ENCODE measurements at regions not wholly inside any gene's neighbourhood (a gene's known extent, or its start where the extent isn't known, plus 50 kb on each side); places are given as distances from the start of the nearest gene placed in this dataset.
"Not testable (repeated sequence)": the region's sequence is repeated elsewhere in the genome, so short reads cannot be mapped to it uniquely, and the experiment has no call there.

DNA sequence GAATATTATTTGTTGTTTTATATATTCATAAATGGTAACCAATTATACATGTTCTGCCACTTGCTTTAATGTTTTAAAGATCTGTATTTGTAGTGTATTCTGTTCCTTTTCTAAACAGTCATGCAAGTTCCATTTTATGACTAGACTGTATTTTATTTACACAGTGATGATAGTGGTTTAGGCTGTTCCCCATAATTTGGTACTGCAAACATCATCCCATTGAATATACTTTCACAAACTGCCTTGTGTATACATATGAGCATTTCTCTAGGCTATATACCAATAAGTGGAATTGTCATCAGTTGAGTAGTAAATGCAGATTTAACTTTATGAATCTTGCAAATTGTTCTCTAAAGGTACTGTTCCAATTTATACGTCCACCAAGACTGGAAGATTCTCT, 738.0 kb downstream of the EPHA7 start:
- no peak for DNase-seq (ENCODE audit: low spot score)
- no peak overlapping the region for H3K27ac Mint-ChIP-seq
- no peaks in the 10 kb centered on the region for H3K27me3 Mint-ChIP-seq (ENCODE audit: low read depth)
- H3K4me3 Mint-ChIP-seq (ENCODE audit: low read depth) = no peak overlapping the region
- no peaks in the 10 kb centered on the region for H3K4me1 Mint-ChIP-seq (ENCODE audit: low read depth)
- intact Hi-C loops (cut with micrococcal nuclease) = no loop called here
- H3K36me3 Mint-ChIP-seq (ENCODE audit: low read depth) = no peaks in the 10 kb centered on the region
- peaks cover 9% of the 10 kb centered on the region for H3K9me3 Mint-ChIP-seq

DNA sequence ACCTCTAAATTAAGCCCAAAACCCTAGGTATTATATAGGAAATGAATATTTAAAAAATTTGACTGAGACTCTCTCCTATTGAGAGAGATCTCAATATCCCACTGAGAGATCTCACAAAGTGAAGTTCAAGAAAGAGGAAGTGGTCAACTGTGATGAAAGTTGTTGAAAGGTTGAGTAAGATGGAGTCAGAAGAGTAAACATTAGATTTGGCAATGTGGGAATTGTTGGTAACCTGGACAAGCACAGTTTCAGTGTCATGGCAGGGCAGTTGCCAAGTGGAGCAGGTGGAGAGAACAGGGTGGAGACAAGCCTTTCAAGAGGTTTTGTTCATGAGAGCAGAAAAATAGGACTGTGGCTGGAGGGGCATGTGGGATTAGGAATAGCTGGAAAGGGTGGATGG, 747.9 kb downstream of the EPHA7 start:
- H3K27ac Mint-ChIP-seq; intact Hi-C loops (cut with micrococcal nuclease); H3K4me3 Mint-ChIP-seq (ENCODE audit: low read depth); H3K4me1 Mint-ChIP-seq (ENCODE audit: low read depth); H3K36me3 Mint-ChIP-seq (ENCODE audit: low read depth); H3K27me3 Mint-ChIP-seq (ENCODE audit: low read depth); DNase-seq (ENCODE audit: low spot score): not testable (repeated sequence)
- H3K9me3 Mint-ChIP-seq = peaks cover 14% of the 10 kb centered on the region

- peaks cover 7% of the 10 kb centered on the region for H3K9me3 Mint-ChIP-seq
- H3K27me3 Mint-ChIP-seq (ENCODE audit: low read depth) = no peaks in the 10 kb centered on the region
- H3K4me3 Mint-ChIP-seq (ENCODE audit: low read depth) = no peak overlapping the region
- DNase-seq (ENCODE audit: low spot score) = no peak
- H3K27ac Mint-ChIP-seq = no peak overlapping the region
- H3K36me3 Mint-ChIP-seq (ENCODE audit: low read depth) = no peaks in the 10 kb centered on the region
- H3K4me1 Mint-ChIP-seq (ENCODE audit: low read depth) = no peaks in the 10 kb centered on the region
- intact Hi-C loops (cut with micrococcal nuclease) = no loop called here
Measured at GRCh38 chr6:92667843-92668242, 751.5 kb downstream of the EPHA7 start.

DNA sequence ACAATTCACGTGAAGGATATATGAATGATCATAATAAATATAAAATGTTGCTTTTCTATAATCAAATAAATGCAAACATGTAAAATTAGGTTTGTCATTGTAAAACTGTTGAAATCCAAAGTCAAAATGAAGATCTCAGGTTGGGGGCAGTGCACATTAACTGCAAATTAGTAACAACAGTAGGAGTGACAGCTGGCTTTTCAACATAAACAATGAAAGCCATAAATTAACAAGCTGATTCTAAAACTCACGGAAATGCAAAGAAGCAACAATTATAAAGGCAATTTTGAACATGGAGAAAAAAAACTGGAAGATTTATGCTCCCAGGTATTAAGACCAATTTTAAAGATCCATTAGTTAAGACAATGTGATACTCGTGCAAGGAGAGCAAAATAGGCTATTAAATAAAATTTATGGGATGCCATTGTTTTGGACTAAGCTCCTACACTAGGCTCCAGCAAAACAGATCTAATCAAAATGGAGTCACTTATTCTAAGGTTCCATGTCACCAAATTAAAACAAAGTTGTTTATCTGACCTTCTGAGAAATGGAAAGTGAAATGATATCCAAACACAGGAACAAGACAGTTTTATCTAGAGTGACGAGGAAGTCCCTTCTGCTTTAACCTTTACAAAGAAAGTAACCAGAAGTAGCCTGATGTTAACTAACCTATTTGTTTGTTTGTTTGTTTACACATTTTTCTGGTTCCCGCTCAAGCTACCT, 770.8 kb downstream of the EPHA7 start:
- H3K4me1 Mint-ChIP-seq (ENCODE audit: low read depth) = no peaks in the 10 kb centered on the region
- H3K27ac Mint-ChIP-seq = no peak overlapping the region
- no peaks in the 10 kb centered on the region for H3K27me3 Mint-ChIP-seq (ENCODE audit: low read depth)
- intact Hi-C loops (cut with micrococcal nuclease) = no loop called here
- DNase-seq (ENCODE audit: low spot score) = no peak
- H3K4me3 Mint-ChIP-seq (ENCODE audit: low read depth) = no peak overlapping the region
- H3K36me3 Mint-ChIP-seq (ENCODE audit: low read depth) = no peaks in the 10 kb centered on the region
- peaks cover 9% of the 10 kb centered on the region for H3K9me3 Mint-ChIP-seq

GRCh38 chr6:92647630-92648029, 771.7 kb downstream of the EPHA7 start:
- no peaks in the 10 kb centered on the region for H3K36me3 Mint-ChIP-seq (ENCODE audit: low read depth)
- no peaks in the 10 kb centered on the region for H3K27me3 Mint-ChIP-seq (ENCODE audit: low read depth)
- no peaks in the 10 kb centered on the region for H3K4me1 Mint-ChIP-seq (ENCODE audit: low read depth)
- DNase-seq (ENCODE audit: low spot score) = no peak
- H3K9me3 Mint-ChIP-seq = peaks cover 8% of the 10 kb centered on the region
- intact Hi-C loops (cut with micrococcal nuclease) = no loop called here
- H3K27ac Mint-ChIP-seq = no peak overlapping the region
- no peak overlapping the region for H3K4me3 Mint-ChIP-seq (ENCODE audit: low read depth)

DNA sequence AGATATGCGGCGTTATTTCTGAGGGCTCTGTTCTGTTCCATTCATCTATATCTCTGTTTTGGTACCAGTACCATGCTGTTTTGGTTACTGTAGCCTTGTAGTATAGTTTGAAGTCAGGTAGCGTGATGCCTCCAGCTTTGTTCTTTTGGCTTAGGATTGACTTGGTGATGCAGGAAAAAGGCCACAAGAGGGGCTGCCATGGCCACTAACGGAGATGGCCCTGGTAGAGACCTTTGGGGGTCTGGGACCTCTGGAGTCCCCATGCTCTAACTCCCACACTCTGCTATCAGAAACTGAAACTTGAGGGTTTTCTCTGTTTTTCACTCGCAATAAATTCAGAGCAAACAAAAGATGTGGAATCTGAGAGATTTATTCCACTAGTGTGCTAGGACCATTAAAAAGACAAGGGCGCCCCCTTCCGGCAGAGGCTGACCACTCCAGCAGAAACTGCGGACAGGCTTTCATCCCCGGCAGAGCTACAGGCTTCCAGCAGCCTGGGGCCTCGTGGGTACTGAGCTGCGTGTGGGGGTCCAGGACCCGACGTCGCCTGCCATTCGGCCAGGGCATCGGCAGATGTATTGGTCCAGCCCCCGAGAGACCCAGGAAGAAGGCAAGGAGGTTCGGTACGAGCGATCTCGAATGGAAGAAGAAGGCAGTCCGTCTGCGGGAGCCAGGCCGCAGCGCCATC, 775.1 kb downstream of the EPHA7 start:
- H3K27ac Mint-ChIP-seq; H3K36me3 Mint-ChIP-seq (ENCODE audit: low read depth); H3K4me3 Mint-ChIP-seq (ENCODE audit: low read depth); intact Hi-C loops (cut with micrococcal nuclease); H3K27me3 Mint-ChIP-seq (ENCODE audit: low read depth); H3K4me1 Mint-ChIP-seq (ENCODE audit: low read depth): not testable (repeated sequence)
- peak; percentile 8 for DNase-seq (ENCODE audit: low spot score)
- peaks cover 16% of the 10 kb centered on the region for H3K9me3 Mint-ChIP-seq

GRCh38 chr6:92635553-92636153, 783.7 kb downstream of the EPHA7 start:
- no peak for DNase-seq (ENCODE audit: low spot score)
- Mint-ChIP-seq H3K27me3 (ENCODE audit: low read depth) (no peaks in the 10 kb centered on the region), H3K4me3 (ENCODE audit: low read depth) (no peak overlapping the region), H3K9me3 (peaks cover 17% of the 10 kb centered on the region), H3K27ac (no peak overlapping the region), H3K36me3 (ENCODE audit: low read depth) (no peaks in the 10 kb centered on the region), H3K4me1 (ENCODE audit: low read depth) (no peaks in the 10 kb centered on the region)
- intact Hi-C loops (cut with micrococcal nuclease) = no loop called here

- H3K36me3 Mint-ChIP-seq (ENCODE audit: low read depth) = no peaks in the 10 kb centered on the region
- no peak overlapping the region for H3K4me3 Mint-ChIP-seq (ENCODE audit: low read depth)
- H3K4me1 Mint-ChIP-seq (ENCODE audit: low read depth) = no peaks in the 10 kb centered on the region
- peaks cover 11% of the 10 kb centered on the region for H3K9me3 Mint-ChIP-seq
- intact Hi-C loops (cut with micrococcal nuclease) = no loop called here
- DNase-seq (ENCODE audit: low spot score) = no peak
- H3K27me3 Mint-ChIP-seq (ENCODE audit: low read depth) = no peaks in the 10 kb centered on the region
- H3K27ac Mint-ChIP-seq = no peak overlapping the region
Measured at GRCh38 chr6:92634561-92634960, 784.8 kb downstream of the EPHA7 start.

- no peak overlapping the region for H3K27ac Mint-ChIP-seq
- DNase-seq (ENCODE audit: low spot score) = no peak
- no peak overlapping the region for H3K4me3 Mint-ChIP-seq (ENCODE audit: low read depth)
- H3K9me3 Mint-ChIP-seq = peaks cover 17% of the 10 kb centered on the region
- intact Hi-C loops (cut with micrococcal nuclease) = no loop called here
- H3K36me3 Mint-ChIP-seq (ENCODE audit: low read depth) = no peaks in the 10 kb centered on the region
- no peaks in the 10 kb centered on the region for H3K4me1 Mint-ChIP-seq (ENCODE audit: low read depth)
- H3K27me3 Mint-ChIP-seq (ENCODE audit: low read depth) = no peaks in the 10 kb centered on the region
Measured at GRCh38 chr6:92623431-92623830, 795.9 kb downstream of the EPHA7 start.

DNA sequence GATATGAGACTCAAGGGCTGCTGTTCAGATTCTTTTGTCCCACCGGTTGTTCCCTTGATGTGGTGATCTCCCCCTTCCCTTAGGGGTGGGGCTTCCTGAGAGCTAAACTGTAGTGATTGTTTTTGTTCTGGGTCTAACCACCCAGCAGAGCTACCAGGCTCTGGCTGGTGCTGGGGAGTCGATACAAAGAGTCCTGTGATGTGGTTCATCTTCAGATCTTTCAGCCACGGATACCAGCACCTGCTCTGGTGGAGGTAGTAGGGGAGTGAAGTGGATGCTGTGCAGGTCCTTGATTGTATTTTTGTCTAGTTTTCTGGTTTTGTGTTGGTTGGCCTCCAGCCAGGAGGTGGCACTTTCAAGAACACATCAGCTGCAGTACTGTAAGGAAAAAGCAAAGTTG, 801.6 kb downstream of the EPHA7 start:
- intact Hi-C loops (cut with micrococcal nuclease) = no loop called here
- no peak overlapping the region for H3K4me3 Mint-ChIP-seq (ENCODE audit: low read depth)
- DNase-seq (ENCODE audit: low spot score) = no peak
- no peaks in the 10 kb centered on the region for H3K4me1 Mint-ChIP-seq (ENCODE audit: low read depth)
- H3K36me3 Mint-ChIP-seq (ENCODE audit: low read depth) = no peaks in the 10 kb centered on the region
- H3K9me3 Mint-ChIP-seq = peaks cover 33% of the 10 kb centered on the region
- no peak overlapping the region for H3K27ac Mint-ChIP-seq
- H3K27me3 Mint-ChIP-seq (ENCODE audit: low read depth) = no peaks in the 10 kb centered on the region

DNA sequence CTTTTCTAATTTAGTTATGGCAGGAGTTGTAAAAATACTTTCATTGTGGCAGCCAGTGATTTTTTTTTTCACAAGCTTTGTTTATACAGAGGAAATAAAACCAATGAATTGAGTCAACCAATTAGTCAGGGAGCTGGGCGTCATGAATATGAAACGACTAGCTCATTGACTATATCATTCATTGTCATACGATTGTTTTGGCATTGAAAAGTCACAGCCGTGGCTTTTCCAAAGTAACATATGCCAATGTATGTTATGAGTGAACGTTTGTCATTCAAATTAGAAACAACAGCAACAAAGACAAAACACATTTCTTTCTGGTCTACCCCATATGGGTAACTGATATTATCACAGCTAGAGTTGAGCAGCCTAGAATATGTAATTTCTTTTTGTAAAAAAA, 810.6 kb downstream of the EPHA7 start:
- Mint-ChIP-seq H3K4me1 (ENCODE audit: low read depth) (no peaks in the 10 kb centered on the region), H3K9me3 (peaks cover 39% of the 10 kb centered on the region), H3K27ac (no peak overlapping the region), H3K27me3 (ENCODE audit: low read depth) (no peaks in the 10 kb centered on the region), H3K36me3 (ENCODE audit: low read depth) (no peaks in the 10 kb centered on the region), H3K4me3 (ENCODE audit: low read depth) (no peak overlapping the region)
- DNase-seq (ENCODE audit: low spot score) = no peak
- intact Hi-C loops (cut with micrococcal nuclease) = no loop called here

GRCh38 chr6:92593201-92593600, 826.2 kb downstream of the EPHA7 start:
- Mint-ChIP-seq H3K9me3 (no peaks in the 10 kb centered on the region), H3K4me3 (ENCODE audit: low read depth) (no peak overlapping the region), H3K27me3 (ENCODE audit: low read depth) (no peaks in the 10 kb centered on the region), H3K27ac (no peak overlapping the region), H3K36me3 (ENCODE audit: low read depth) (no peaks in the 10 kb centered on the region), H3K4me1 (ENCODE audit: low read depth) (no peaks in the 10 kb centered on the region)
- intact Hi-C loops (cut with micrococcal nuclease) = no loop called here
- no peak for DNase-seq (ENCODE audit: low spot score)

- DNase-seq (ENCODE audit: low spot score) = no peak
- Mint-ChIP-seq H3K27me3 (ENCODE audit: low read depth) (no peaks in the 10 kb centered on the region), H3K4me3 (ENCODE audit: low read depth) (no peak overlapping the region), H3K36me3 (ENCODE audit: low read depth) (no peaks in the 10 kb centered on the region), H3K27ac (no peak overlapping the region), H3K9me3 (peaks cover 7% of the 10 kb centered on the region), H3K4me1 (ENCODE audit: low read depth) (no peaks in the 10 kb centered on the region)
- intact Hi-C loops (cut with micrococcal nuclease) = no loop called here
Measured at GRCh38 chr6:92589996-92590395, 829.4 kb downstream of the EPHA7 start.

Data from activated T-helper 2 cell treated with anti-CD3 and anti-CD28 coated beads, Interferon-gamma antibody, Interleukin-2, Interleukin-4, amounts not matched to agents 10 μg/mL and 5 μg/mL and 100 μg/mL, durations not matched to agents 14 hours and 24 hours and 36 hours (primary cell).